ENCODE measurements at regions not wholly inside any gene's neighbourhood (a gene's known extent, or its start where the extent isn't known, plus 50 kb on each side); places are given as distances from the start of the nearest gene placed in this dataset.

- Histone ChIP-seq H3K9me3 (no peaks in the 10 kb centered on the region), H3K4me3 (ENCODE audit: low read depth in 2 of 2, low read length in 1 of 2) (no peak overlapping the region), H3K9ac (no peak overlapping the region), H3K36me3 (replicated peaks in 1 of 2; ENCODE audit: control insufficient read depth in 1 of 2, insufficient read depth in 2 of 2, low read length in 1 of 2) (no peaks in the 10 kb centered on the region), H3K79me2 (ENCODE audit: insufficient read depth) (no peaks in the 10 kb centered on the region), H3K9me2 (no peaks in the 10 kb centered on the region), H3K27ac (ENCODE audit: low read depth in 2 of 2, low read length in 1 of 2) (no peak overlapping the region), H2AFZ (ENCODE audit: low read depth) (no peak overlapping the region), H3K4me1 (ENCODE audit: control insufficient read depth in 1 of 2, insufficient read depth in 2 of 2, low read depth in 1 of 2, low read length in 1 of 2) (no peaks in the 10 kb centered on the region), H3F3A (replicated peaks; ENCODE audit: insufficient read depth) (no peaks in the 10 kb centered on the region), H4K20me1 (ENCODE audit: insufficient read depth) (no peaks in the 10 kb centered on the region), H3K27me3 (ENCODE audit: insufficient read depth) (no peaks in the 10 kb centered on the region), H3K4me2 (no peak overlapping the region)
- WGBS (ENCODE audit: low lambda C conversion rate): 87% methylated on average over 3 of the region's 3 CpGs
- POLR2A ChIA-PET: no interaction called here
- no peak for DNase-seq
- CTCF ChIA-PET: no interaction called here
- TF ChIP-seq TAF1 (IDR thresholded peaks at IDR 0.05; ENCODE audit: borderline replicate concordance, low read depth, low read length) (no peak), FOXM1 (IDR thresholded peaks at IDR 0.05; ENCODE audit: low read depth) (no peak), ZBTB33 (IDR thresholded peaks at IDR 0.05; ENCODE audit: borderline replicate concordance, low read depth) (no peak), GATA2 (CRISPR knock-in tag; IDR thresholded peaks at IDR 0.05) (no peak), USF2 (IDR thresholded peaks at IDR 0.05; ENCODE audit: borderline replicate concordance, low read depth, low read length) (no peak), RCOR1 (IDR thresholded peaks at IDR 0.05; ENCODE audit: low read length) (no peak), POLR2AphosphoS5 (IDR thresholded peaks at IDR 0.05; ENCODE audit: low read depth, low read length) (no peak)
Observed at GRCh38 chr11:92409956-92410355, 185.3 kb downstream of the FAT3 start.

- H3K27ac ChIP-seq (ENCODE audit: low read depth in 2 of 2, low read length in 1 of 2): no peak overlapping the region
- H3K9me2 ChIP-seq: no peaks in the 10 kb centered on the region
- H3K4me3 ChIP-seq (ENCODE audit: low read depth in 2 of 2, low read length in 1 of 2): no peak overlapping the region
- ChIA-PET CTCF (interaction anchor here (0.8 kb wide), 1 partner anchor 14 kb away, joined by 3 read pairs; no protein-coding TSS in a partner anchor), POLR2A (no interaction called here)
- H3K79me2 ChIP-seq (ENCODE audit: insufficient read depth): no peaks in the 10 kb centered on the region
- H3K9me3 ChIP-seq: no peaks in the 10 kb centered on the region
- H4K20me1 ChIP-seq (ENCODE audit: insufficient read depth): no peaks in the 10 kb centered on the region
- no peaks in the 10 kb centered on the region for H3K4me1 ChIP-seq (ENCODE audit: control insufficient read depth in 1 of 2, insufficient read depth in 2 of 2, low read depth in 1 of 2, low read length in 1 of 2)
- no peaks in the 10 kb centered on the region for H3F3A ChIP-seq (replicated peaks; ENCODE audit: insufficient read depth)
- no peak overlapping the region for H3K4me2 ChIP-seq
- no peak overlapping the region for H3K9ac ChIP-seq
- H2AFZ ChIP-seq (ENCODE audit: low read depth): no peak overlapping the region
- no peaks in the 10 kb centered on the region for H3K27me3 ChIP-seq (ENCODE audit: insufficient read depth)
- DNase-seq: no peak
- H3K36me3 ChIP-seq (replicated peaks in 1 of 2; ENCODE audit: control insufficient read depth in 1 of 2, insufficient read depth in 2 of 2, low read length in 1 of 2): no peaks in the 10 kb centered on the region
- WGBS (ENCODE audit: low lambda C conversion rate): 85% methylated on average over 1 of the region's 1 CpG
- TF ChIP-seq GATA2 (CRISPR knock-in tag; IDR thresholded peaks at IDR 0.05): no peak
- TF ChIP-seq USF2 (IDR thresholded peaks at IDR 0.05; ENCODE audit: borderline replicate concordance, low read depth, low read length): no peak
- TF ChIP-seq EP300 (IDR thresholded peaks at IDR 0.05; ENCODE audit: borderline replicate concordance in 1 of 2, low read depth in 1 of 2, low read length in 1 of 2): no peak
- no peak for TF ChIP-seq NRF1 (IDR thresholded peaks at IDR 0.05; ENCODE audit: low read depth, low read length)
- TF ChIP-seq MEF2A (IDR thresholded peaks at IDR 0.05; ENCODE audit: borderline replicate concordance, low read depth): no peak
- TF ChIP-seq FOXJ3 (CRISPR knock-in tag; IDR thresholded peaks at IDR 0.05): no peak
- no peak for TF ChIP-seq SMC3 (IDR thresholded peaks at IDR 0.05; ENCODE audit: low read depth, low read length)
- TF ChIP-seq YY1 (IDR thresholded peaks at IDR 0.05; ENCODE audit: low read depth): no peak
- TF ChIP-seq NFIC (IDR thresholded peaks at IDR 0.05; ENCODE audit: borderline replicate concordance): no peak
- no peak for TF ChIP-seq MAX (IDR thresholded peaks at IDR 0.05; ENCODE audit: low read depth)
- TF ChIP-seq ZBTB33 (IDR thresholded peaks at IDR 0.05; ENCODE audit: borderline replicate concordance, low read depth): no peak
- TF ChIP-seq RXRA (IDR thresholded peaks at IDR 0.05; ENCODE audit: borderline replicate concordance, low read depth): no peak
- TF ChIP-seq FOSL2 (IDR thresholded peaks at IDR 0.05; ENCODE audit: borderline replicate concordance, low read depth): no peak
- no peak for TF ChIP-seq GABPA (IDR thresholded peaks at IDR 0.05; ENCODE audit: low read depth)
Observed at GRCh38 chr11:92410526-92410925, 185.9 kb downstream of the FAT3 start.

All from SK-N-SH (cell line).